ENCODE measurements at regions not wholly inside any gene's neighbourhood (a gene's known extent, or its start where the extent isn't known, plus 50 kb on each side); places are given as distances from the start of the nearest gene placed in this dataset.

GRCh38 chr1:163570071-163570470, 248.3 kb downstream of the NUF2 start:
- no peaks in the 10 kb centered on the region for H3K9me2 ChIP-seq (ENCODE audit: insufficient read depth, low read length)
- no peak overlapping the region for H3K27ac ChIP-seq (ENCODE audit: low read depth, low read length, poor library complexity, severe bottlenecking)
- no peak overlapping the region for H3K4me2 ChIP-seq (ENCODE audit: low read length)
- no peaks in the 10 kb centered on the region for H3K79me2 ChIP-seq (ENCODE audit: insufficient read depth, low read depth, low read length)
- no peak overlapping the region for H2AFZ ChIP-seq (ENCODE audit: low read length)
- no peaks in the 10 kb centered on the region for H4K20me1 ChIP-seq (ENCODE audit: insufficient read depth, low read length)
- TF ChIP-seq CTCF (conservative IDR thresholded peaks at IDR 0.05; ENCODE audit: low read length) (no peak), EZH2phosphoT487 (IDR thresholded peaks at IDR 0.05; ENCODE audit: borderline replicate concordance, low read depth, low read length) (no peak)
- no TSS peak for BruUV-seq (replicated peaks)
- ChIA-PET CTCF (ENCODE audit: unreplicated experiment) (no interaction called here), POLR2A (no interaction called here)
- H3K36me3 ChIP-seq (ENCODE audit: insufficient read depth, low read length): no peaks in the 10 kb centered on the region
- H3K4me1 ChIP-seq (ENCODE audit: insufficient read depth, low read length, poor library complexity, severe bottlenecking): no peaks in the 10 kb centered on the region
- intact Hi-C loops (cut with micrococcal nuclease; ENCODE audit: unreplicated experiment): no loop called here
- no peak overlapping the region for H3K4me3 ChIP-seq (ENCODE audit: low read depth, low read length, poor library complexity, severe bottlenecking)
- H3K9me3 ChIP-seq (ENCODE audit: low read length): no peaks in the 10 kb centered on the region
- DNase-seq (ENCODE audit: low spot score): no peak

- no peaks in the 10 kb centered on the region for H3K79me2 ChIP-seq (ENCODE audit: insufficient read depth, low read depth, low read length)
- no peaks in the 10 kb centered on the region for H3K4me1 ChIP-seq (ENCODE audit: insufficient read depth, low read length, poor library complexity, severe bottlenecking)
- CTCF ChIA-PET (ENCODE audit: unreplicated experiment): no interaction called here
- H2AFZ ChIP-seq (ENCODE audit: low read length): no peak overlapping the region
- no peak overlapping the region for H3K4me2 ChIP-seq (ENCODE audit: low read length)
- H3K4me3 ChIP-seq (ENCODE audit: low read depth, low read length, poor library complexity, severe bottlenecking): no peak overlapping the region
- DNase-seq (ENCODE audit: low spot score): no peak
- TF ChIP-seq CTCF (conservative IDR thresholded peaks at IDR 0.05; ENCODE audit: low read length): no peak
- no peak for TF ChIP-seq EZH2phosphoT487 (IDR thresholded peaks at IDR 0.05; ENCODE audit: borderline replicate concordance, low read depth, low read length)
- no peaks in the 10 kb centered on the region for H3K9me3 ChIP-seq (ENCODE audit: low read length)
- intact Hi-C loops (cut with micrococcal nuclease; ENCODE audit: unreplicated experiment): no loop called here
- H3K36me3 ChIP-seq (ENCODE audit: insufficient read depth, low read length): no peaks in the 10 kb centered on the region
- no peak overlapping the region for H3K27ac ChIP-seq (ENCODE audit: low read depth, low read length, poor library complexity, severe bottlenecking)
- BruUV-seq (replicated peaks): no TSS peak
- H3K9me2 ChIP-seq (ENCODE audit: insufficient read depth, low read length): no peaks in the 10 kb centered on the region
- H4K20me1 ChIP-seq (ENCODE audit: insufficient read depth, low read length): no peaks in the 10 kb centered on the region
- POLR2A ChIA-PET: interaction anchor here (0.7 kb wide), 1 partner anchor 267 kb away, joined by 3 read pairs; no protein-coding TSS in a partner anchor
These were observed 250.2 kb downstream of the NUF2 start for GRCh38 chr1:163571950-163572349.

GRCh38 chr1:163574119-163574518, 252.4 kb downstream of the NUF2 start:
- BruUV-seq (replicated peaks): no TSS peak
- Histone ChIP-seq H3K9me2 (ENCODE audit: insufficient read depth, low read length) (no peaks in the 10 kb centered on the region), H3K9me3 (ENCODE audit: low read length) (no peaks in the 10 kb centered on the region), H3K4me3 (ENCODE audit: low read depth, low read length, poor library complexity, severe bottlenecking) (no peak overlapping the region), H3K36me3 (ENCODE audit: insufficient read depth, low read length) (no peaks in the 10 kb centered on the region), H3K27ac (ENCODE audit: low read depth, low read length, poor library complexity, severe bottlenecking) (no peak overlapping the region), H3K4me1 (ENCODE audit: insufficient read depth, low read length, poor library complexity, severe bottlenecking) (no peaks in the 10 kb centered on the region), H3K79me2 (ENCODE audit: insufficient read depth, low read depth, low read length) (no peaks in the 10 kb centered on the region), H2AFZ (ENCODE audit: low read length) (no peak overlapping the region), H4K20me1 (ENCODE audit: insufficient read depth, low read length) (no peaks in the 10 kb centered on the region), H3K4me2 (ENCODE audit: low read length) (no peak overlapping the region)
- ChIA-PET POLR2A (no interaction called here), CTCF (ENCODE audit: unreplicated experiment) (no interaction called here)
- intact Hi-C loops (cut with micrococcal nuclease; ENCODE audit: unreplicated experiment): no loop called here
- DNase-seq (ENCODE audit: low spot score): no peak
- TF ChIP-seq EZH2phosphoT487 (IDR thresholded peaks at IDR 0.05; ENCODE audit: borderline replicate concordance, low read depth, low read length) (no peak), CTCF (conservative IDR thresholded peaks at IDR 0.05; ENCODE audit: low read length) (no peak)
